ENCODE measurements at regions not wholly inside any gene's neighbourhood (a gene's known extent, or its start where the extent isn't known, plus 50 kb on each side); places are given as distances from the start of the nearest gene placed in this dataset.

- FAIRE-seq: no peak
- no peak for DNase-seq (ENCODE audit: extremely low spot score, insufficient read length, low read depth)
Measured at GRCh38 chr4:113849771-113850170, 88.2 kb upstream of the CAMK2D start.

- FAIRE-seq (no peak), DNase-seq (ENCODE audit: extremely low spot score, insufficient read length, low read depth) (no peak)
Measured at GRCh38 chr4:113847710-113848109, 86.2 kb upstream of the CAMK2D start.

- DNase-seq (ENCODE audit: extremely low spot score, insufficient read length, low read depth): no peak
- FAIRE-seq: peak; percentile 5
Measured at GRCh38 chr4:113846433-113846832, 84.9 kb upstream of the CAMK2D start.

GRCh38 chr4:113845138-113845537, 83.6 kb upstream of the CAMK2D start:
- FAIRE-seq (peak; percentile 60), DNase-seq (ENCODE audit: extremely low spot score, insufficient read length, low read depth) (no peak)

- FAIRE-seq: peak; percentile 26
- DNase-seq (ENCODE audit: extremely low spot score, insufficient read length, low read depth): no peak
Measured at GRCh38 chr4:113844369-113844768, 82.8 kb upstream of the CAMK2D start.

- FAIRE-seq (no peak), DNase-seq (ENCODE audit: extremely low spot score, insufficient read length, low read depth) (no peak)
Measured at GRCh38 chr4:113840861-113841260, 79.3 kb upstream of the CAMK2D start.

- no peak for FAIRE-seq
- no peak for DNase-seq (ENCODE audit: extremely low spot score, insufficient read length, low read depth)
Measured at GRCh38 chr4:113838460-113838859, 76.9 kb upstream of the CAMK2D start.

- FAIRE-seq: peak; percentile 98
- peak; percentile 7 for DNase-seq (ENCODE audit: extremely low spot score, insufficient read length, low read depth)
Measured at GRCh38 chr4:113837397-113837796, 75.9 kb upstream of the CAMK2D start.

GRCh38 chr4:113835005-113835404, 73.5 kb upstream of the CAMK2D start:
- no peak for DNase-seq (ENCODE audit: extremely low spot score, insufficient read length, low read depth)
- FAIRE-seq: no peak

- no peak for DNase-seq (ENCODE audit: extremely low spot score, insufficient read length, low read depth)
- FAIRE-seq: no peak
Measured at GRCh38 chr4:113834298-113834697, 72.8 kb upstream of the CAMK2D start.

- FAIRE-seq (no peak), DNase-seq (ENCODE audit: extremely low spot score, insufficient read length, low read depth) (no peak)
Measured at GRCh38 chr4:113832803-113833202, 71.3 kb upstream of the CAMK2D start.

- DNase-seq (ENCODE audit: extremely low spot score, insufficient read length, low read depth) (no peak), FAIRE-seq (no peak)
Measured at GRCh38 chr4:113831457-113831856, 69.9 kb upstream of the CAMK2D start.

- FAIRE-seq (no peak), DNase-seq (ENCODE audit: extremely low spot score, insufficient read length, low read depth) (no peak)
Measured at GRCh38 chr4:113828702-113829101, 67.2 kb upstream of the CAMK2D start.

GRCh38 chr4:113827285-113827684, 65.7 kb upstream of the CAMK2D start:
- DNase-seq (ENCODE audit: extremely low spot score, insufficient read length, low read depth) (no peak), FAIRE-seq (peak; percentile 29)

GRCh38 chr4:113826421-113826820, 64.9 kb upstream of the CAMK2D start:
- FAIRE-seq (no peak), DNase-seq (ENCODE audit: extremely low spot score, insufficient read length, low read depth) (no peak)

GRCh38 chr4:113825272-113825671, 63.7 kb upstream of the CAMK2D start:
- FAIRE-seq (peak; percentile 100), DNase-seq (ENCODE audit: extremely low spot score, insufficient read length, low read depth) (no peak)

- DNase-seq (ENCODE audit: extremely low spot score, insufficient read length, low read depth) (no peak), FAIRE-seq (no peak)
Measured at GRCh38 chr4:113824396-113824795, 62.9 kb upstream of the CAMK2D start.

GRCh38 chr4:113823291-113823659, 61.7 kb upstream of the CAMK2D start:
- DNase-seq (ENCODE audit: extremely low spot score, insufficient read length, low read depth): peak; percentile 5
- FAIRE-seq: peak; percentile 95

GRCh38 chr4:113822555-113823290, 61.2 kb upstream of the CAMK2D start:
- DNase-seq (ENCODE audit: extremely low spot score, insufficient read length, low read depth) (peak; percentile 14), FAIRE-seq (no peak)

- FAIRE-seq (peak; percentile 39), DNase-seq (ENCODE audit: extremely low spot score, insufficient read length, low read depth) (no peak)
Measured at GRCh38 chr4:113821856-113822255, 60.3 kb upstream of the CAMK2D start.

GRCh38 chr4:113820108-113820507, 58.6 kb upstream of the CAMK2D start:
- FAIRE-seq: no peak
- DNase-seq (ENCODE audit: extremely low spot score, insufficient read length, low read depth): no peak

- no peak for DNase-seq (ENCODE audit: extremely low spot score, insufficient read length, low read depth)
- peak; percentile 54 for FAIRE-seq
Measured at GRCh38 chr4:113815826-113816225, 54.3 kb upstream of the CAMK2D start.
